GM12872 (cell line): ENCODE measurements at regions not wholly inside any gene's neighbourhood (a gene's known extent, or its start where the extent isn't known, plus 50 kb on each side); places are given as distances from the start of the nearest gene placed in this dataset.

Experiments used
- CTCF ChIP-seq: IDR thresholded peaks from 3 replicates; pipeline ENCODE4 v1.5.1; 2011; ENCODE audit warnings: low read depth, mild to moderate bottlenecking, low read length, moderate library complexity; ENCODE audit not compliant: insufficient read depth

- no peak for TF ChIP-seq CTCF
These were observed 151.7 kb downstream of the CBLN1 start for GRCh38 chr16:49129935-49130334.

GRCh38 chr16:49128740-49129139 is 152.9 kb downstream of the CBLN1 start:
- TF ChIP-seq CTCF: no peak

- TF ChIP-seq CTCF: no peak
These were observed 154.5 kb downstream of the CBLN1 start for GRCh38 chr16:49127103-49127502.

GRCh38 chr16:49121636-49122035 is 160.0 kb downstream of the CBLN1 start:
- TF ChIP-seq CTCF: no peak

- TF ChIP-seq CTCF: no peak
These were observed 161.0 kb downstream of the CBLN1 start for GRCh38 chr16:49120631-49121030.

- no peak for TF ChIP-seq CTCF
These were observed 164.8 kb downstream of the CBLN1 start for GRCh38 chr16:49116873-49117272.

- TF ChIP-seq CTCF: no peak
These were observed 165.7 kb downstream of the CBLN1 start for GRCh38 chr16:49115956-49116355.

- TF ChIP-seq CTCF: no peak
These were observed 168.9 kb downstream of the CBLN1 start for GRCh38 chr16:49112754-49113153.
